ENCODE measurements at regions not wholly inside any gene's neighbourhood (a gene's known extent, or its start where the extent isn't known, plus 50 kb on each side); places are given as distances from the start of the nearest gene placed in this dataset.

GRCh38 chr12:32024884-32025592 is 65.8 kb downstream of the RESF1 start:
- Histone ChIP-seq H3F3A (ENCODE audit: insufficient read depth, low read length, poor library complexity, severe bottlenecking) (no peaks in the 10 kb centered on the region), H3K27me3 (ENCODE audit: insufficient read depth, low read depth, low read length) (no peaks in the 10 kb centered on the region)
- TF ChIP-seq EZH2 (IDR thresholded peaks at IDR 0.05; ENCODE audit: borderline replicate concordance, insufficient read depth, low read length, poor library complexity, severe bottlenecking) (no peak), SMC3 (conservative IDR thresholded peaks at IDR 0.05; ENCODE audit: poor library complexity) (no peak), EP300 (conservative IDR thresholded peaks at IDR 0.05; ENCODE audit: poor library complexity, severe bottlenecking) (no peak), TAF1 (IDR thresholded peaks at IDR 0.05; ENCODE audit: low read depth) (no peak), POLR2AphosphoS5 (IDR thresholded peaks at IDR 0.05) (no peak), CTCF (IDR thresholded peaks at IDR 0.05; ENCODE audit: poor library complexity, severe bottlenecking) (no peak), MXI1 (conservative IDR thresholded peaks at IDR 0.05; ENCODE audit: poor library complexity, severe bottlenecking) (no peak), RAD21 (conservative IDR thresholded peaks at IDR 0.05) (no peak), REST (IDR thresholded peaks at IDR 0.05; ENCODE audit: borderline replicate concordance) (no peak)

GRCh38 chr12:32025906-32026305 is 66.7 kb downstream of the RESF1 start:
- H3K27ac ChIP-seq (ENCODE audit: low read length) = no peak overlapping the region
- no peaks in the 10 kb centered on the region for H3K9me2 ChIP-seq (ENCODE audit: insufficient read depth, low read length)
- H3K4me3 ChIP-seq (ENCODE audit: low read length) = no peak overlapping the region
- no peaks in the 10 kb centered on the region for H4K20me1 ChIP-seq (ENCODE audit: insufficient read depth)
- no peak overlapping the region for H3K4me2 ChIP-seq (ENCODE audit: low read length)
- no peaks in the 10 kb centered on the region for H3K36me3 ChIP-seq (ENCODE audit: insufficient read depth, low read length)
- no peak for TF ChIP-seq EP300 (conservative IDR thresholded peaks at IDR 0.05; ENCODE audit: poor library complexity, severe bottlenecking)
- TF ChIP-seq CTCF (IDR thresholded peaks at IDR 0.05; ENCODE audit: poor library complexity, severe bottlenecking) = no peak
- TF ChIP-seq REST (IDR thresholded peaks at IDR 0.05; ENCODE audit: borderline replicate concordance) = no peak
- no peak for TF ChIP-seq SMC3 (conservative IDR thresholded peaks at IDR 0.05; ENCODE audit: poor library complexity)
- no peak for TF ChIP-seq RAD21 (conservative IDR thresholded peaks at IDR 0.05)
- TF ChIP-seq MXI1 (conservative IDR thresholded peaks at IDR 0.05; ENCODE audit: poor library complexity, severe bottlenecking) = no peak
- no peak for TF ChIP-seq EZH2 (IDR thresholded peaks at IDR 0.05; ENCODE audit: borderline replicate concordance, insufficient read depth, low read length, poor library complexity, severe bottlenecking)
- no peak for TF ChIP-seq POLR2AphosphoS5 (IDR thresholded peaks at IDR 0.05)
- TF ChIP-seq TAF1 (IDR thresholded peaks at IDR 0.05; ENCODE audit: low read depth) = no peak
- H3F3A ChIP-seq (ENCODE audit: insufficient read depth, low read length, poor library complexity, severe bottlenecking) = no peaks in the 10 kb centered on the region
- H3K9me3 ChIP-seq (ENCODE audit: low read length) = no peaks in the 10 kb centered on the region
- no peaks in the 10 kb centered on the region for H3K79me2 ChIP-seq (replicated peaks; ENCODE audit: insufficient read depth, low read length)
- H2AFZ ChIP-seq (ENCODE audit: low read depth, low read length) = no peak overlapping the region
- no peaks in the 10 kb centered on the region for H3K27me3 ChIP-seq (ENCODE audit: insufficient read depth, low read depth, low read length)
- H3K9ac ChIP-seq (ENCODE audit: low read length) = no peak overlapping the region

More at GRCh38 chr12:32024884-32025592, 65.8 kb downstream of the RESF1 start:
- no peaks in the 10 kb centered on the region for H3K36me3 ChIP-seq (ENCODE audit: insufficient read depth, low read length)
- H3K4me3 ChIP-seq (ENCODE audit: low read length) = no peak overlapping the region
- no peak overlapping the region for H3K4me2 ChIP-seq (ENCODE audit: low read length)
- H3K9me2 ChIP-seq (ENCODE audit: insufficient read depth, low read length) = no peaks in the 10 kb centered on the region
- no peaks in the 10 kb centered on the region for H3K79me2 ChIP-seq (replicated peaks; ENCODE audit: insufficient read depth, low read length)
- no peak overlapping the region for H3K9ac ChIP-seq (ENCODE audit: low read length)
- H4K20me1 ChIP-seq (ENCODE audit: insufficient read depth) = no peaks in the 10 kb centered on the region
- H2AFZ ChIP-seq (ENCODE audit: low read depth, low read length) = no peak overlapping the region
- no peaks in the 10 kb centered on the region for H3K9me3 ChIP-seq (ENCODE audit: low read length)
- H3K27ac ChIP-seq (ENCODE audit: low read length) = no peak overlapping the region

Measured in neural cell (in vitro differentiated cells).